Activated CD8-positive, alpha-beta T cell treated with anti-CD3 and anti-CD28 coated beads for 36 hours (primary cell): ENCODE measurements at regions not wholly inside any gene's neighbourhood (a gene's known extent, or its start where the extent isn't known, plus 50 kb on each side); places are given as distances from the start of the nearest gene placed in this dataset.

Source experiments
- ATAC-seq: fragments of 200-7000 bp; cut with Tn5 transposase; one replicate; pipeline ENCODE4 v1.10.0; 2021; ENCODE audit warnings: mild to moderate bottlenecking, moderate library complexity
- CTCF ChIA-PET: fragments of 350-600 bp; sonication (Branson Sonifier 250); formaldehyde crosslinking; loops from one replicate; lab custom pipeline; 2021; ENCODE audit warnings: antibody characterized with exemption; lab: Charles Lee
- POLR2A ChIA-PET: fragments of 350-600 bp; sonication (Branson Sonifier 250); formaldehyde crosslinking; loops from one replicate; lab custom pipeline; 2021; ENCODE audit warnings: antibody characterized with exemption; lab: Charles Lee
- DNase-seq: peaks from one replicate; pipeline ENCODE4 v3.0.0-alpha.2; 2020
- H3K27ac Mint-ChIP-seq: one replicate; pipeline ENCODE4 v1.8.0; 2021; ENCODE audit warnings: mild to moderate bottlenecking, mixed read lengths
- H3K27me3 Mint-ChIP-seq: one replicate; pipeline ENCODE4 v1.8.0; 2021; ENCODE audit warnings: mixed read lengths
- H3K36me3 Mint-ChIP-seq: one replicate; pipeline ENCODE4 v1.8.0; 2021; ENCODE audit warnings: low read depth, mixed read lengths
- H3K4me1 Mint-ChIP-seq: one replicate; pipeline ENCODE4 v1.8.0; 2021; ENCODE audit warnings: low read depth, mixed read lengths
- H3K4me3 Mint-ChIP-seq: one replicate; pipeline ENCODE4 v1.8.0; 2021; ENCODE audit warnings: mild to moderate bottlenecking, moderate library complexity, mixed read lengths
- H3K9me3 Mint-ChIP-seq: one replicate; pipeline ENCODE4 v1.8.0; 2021; ENCODE audit warnings: mixed read lengths
- intact Hi-C: fragments of 100-400 bp; cut with micrococcal nuclease; formaldehyde crosslinking; loops from one replicate; pipeline ENCODE4 v1.10.0; 2022
- TF ChIP-seq, protein P1 (sequence below): fragments of 200-600 bp; IDR thresholded peaks from one replicate; pipeline ENCODE4 v1.8.0; 2022; ENCODE audit warnings: antibody characterized with exemption, mild to moderate bottlenecking

DNA sequence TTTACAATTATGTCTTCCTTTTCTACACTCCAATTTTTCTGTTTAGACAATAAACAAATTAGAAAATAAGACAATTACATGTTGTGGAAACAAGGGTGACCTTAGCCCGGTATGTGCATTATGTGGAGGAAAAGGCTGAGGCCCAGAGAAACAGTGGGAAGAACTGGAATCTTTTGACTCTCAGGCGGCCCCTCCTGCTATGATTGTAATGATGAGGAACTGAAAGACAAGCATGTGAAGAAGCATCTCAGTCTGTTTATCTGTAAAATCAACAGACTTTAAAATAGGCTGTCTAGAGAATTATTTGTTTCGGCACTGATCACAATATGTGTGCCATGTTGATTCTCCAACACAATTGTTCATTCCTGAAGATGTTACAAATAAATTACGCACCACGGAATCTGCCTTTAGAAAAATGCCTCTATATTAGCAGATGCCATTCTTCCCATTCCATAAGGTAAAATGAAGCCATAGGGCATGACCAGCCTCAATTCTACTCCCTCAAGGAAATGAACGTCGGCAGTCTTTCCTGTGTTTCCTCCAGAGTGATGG, 1201.6 kb upstream of the CITED2 start:
- Mint-ChIP-seq H3K36me3 (no peaks in the 10 kb centered on the region), H3K4me3 (no peak overlapping the region), H3K27ac (no peak overlapping the region), H3K9me3 (no peaks in the 10 kb centered on the region), H3K4me1 (no peaks in the 10 kb centered on the region), H3K27me3 (peaks cover 7% of the 10 kb centered on the region)
- TF ChIP-seq, protein P1, sequence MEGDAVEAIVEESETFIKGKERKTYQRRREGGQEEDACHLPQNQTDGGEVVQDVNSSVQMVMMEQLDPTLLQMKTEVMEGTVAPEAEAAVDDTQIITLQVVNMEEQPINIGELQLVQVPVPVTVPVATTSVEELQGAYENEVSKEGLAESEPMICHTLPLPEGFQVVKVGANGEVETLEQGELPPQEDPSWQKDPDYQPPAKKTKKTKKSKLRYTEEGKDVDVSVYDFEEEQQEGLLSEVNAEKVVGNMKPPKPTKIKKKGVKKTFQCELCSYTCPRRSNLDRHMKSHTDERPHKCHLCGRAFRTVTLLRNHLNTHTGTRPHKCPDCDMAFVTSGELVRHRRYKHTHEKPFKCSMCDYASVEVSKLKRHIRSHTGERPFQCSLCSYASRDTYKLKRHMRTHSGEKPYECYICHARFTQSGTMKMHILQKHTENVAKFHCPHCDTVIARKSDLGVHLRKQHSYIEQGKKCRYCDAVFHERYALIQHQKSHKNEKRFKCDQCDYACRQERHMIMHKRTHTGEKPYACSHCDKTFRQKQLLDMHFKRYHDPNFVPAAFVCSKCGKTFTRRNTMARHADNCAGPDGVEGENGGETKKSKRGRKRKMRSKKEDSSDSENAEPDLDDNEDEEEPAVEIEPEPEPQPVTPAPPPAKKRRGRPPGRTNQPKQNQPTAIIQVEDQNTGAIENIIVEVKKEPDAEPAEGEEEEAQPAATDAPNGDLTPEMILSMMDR, result no peak
- intact Hi-C loops, result no loop called here
- DNase-seq (no peak), ATAC-seq (no peak)
- POLR2A ChIA-PET, result no interaction called here
- CTCF ChIA-PET, result interaction anchor here (0.6 kb wide), 1 partner anchor 449 kb away, joined by 3 read pairs; no protein-coding TSS in a partner anchor

DNA sequence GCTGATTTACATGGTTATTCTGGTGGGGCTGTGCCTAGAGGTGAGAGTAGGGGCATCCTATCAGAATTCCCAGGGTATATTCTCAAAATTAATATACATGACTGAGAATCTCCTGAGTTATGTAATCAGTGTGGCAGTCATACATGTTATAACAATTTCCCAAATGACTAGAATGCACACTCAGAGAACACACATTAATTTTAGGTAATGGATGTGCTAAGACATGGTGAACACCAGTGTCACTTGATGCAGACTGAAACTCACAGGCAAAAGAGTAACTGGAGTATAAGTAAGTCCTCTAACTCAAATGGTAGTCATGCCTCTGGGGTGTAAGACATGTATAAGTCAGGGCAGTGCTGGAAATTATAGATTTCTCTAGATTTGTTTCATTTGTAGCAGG, 1198.4 kb upstream of the CITED2 start:
- intact Hi-C loops, result no loop called here
- TF ChIP-seq, protein P1, result no peak
- ChIA-PET POLR2A (no interaction called here), CTCF (no interaction called here)
- Mint-ChIP-seq H3K9me3 (no peaks in the 10 kb centered on the region), H3K4me1 (no peaks in the 10 kb centered on the region), H3K36me3 (no peaks in the 10 kb centered on the region), H3K27me3 (peaks cover 7% of the 10 kb centered on the region), H3K27ac (no peak overlapping the region), H3K4me3 (no peak overlapping the region)
- DNase-seq (no peak), ATAC-seq (no peak)

DNA sequence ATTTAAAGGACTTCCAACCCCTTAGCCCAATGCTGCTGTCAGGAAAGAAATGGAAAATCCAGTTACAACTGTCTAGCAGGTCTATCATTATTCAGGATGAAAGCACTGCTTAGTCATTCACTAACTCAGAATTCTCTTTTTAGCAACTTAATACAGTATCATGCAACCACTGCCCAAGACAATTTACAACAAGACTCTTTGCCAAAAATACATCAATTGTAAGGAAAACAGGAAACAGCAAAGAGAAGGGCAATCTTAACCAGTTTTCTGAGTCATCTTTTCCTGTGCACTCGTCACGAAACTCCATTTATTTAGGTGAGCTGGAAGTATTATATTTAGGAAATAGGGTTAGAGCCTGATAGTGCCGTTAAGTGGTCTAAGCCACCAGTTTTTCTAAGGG, 1197.7 kb upstream of the CITED2 start:
- no peak for DNase-seq
- no peak for ATAC-seq
- TF ChIP-seq, protein P1, result no peak
- intact Hi-C loops, result no loop called here
- CTCF ChIA-PET, result no interaction called here
- no peaks in the 10 kb centered on the region for H3K9me3 Mint-ChIP-seq
- H3K27ac Mint-ChIP-seq, result no peak overlapping the region
- H3K4me3 Mint-ChIP-seq, result no peak overlapping the region
- H3K36me3 Mint-ChIP-seq, result no peaks in the 10 kb centered on the region
- POLR2A ChIA-PET, result no interaction called here
- H3K4me1 Mint-ChIP-seq, result no peaks in the 10 kb centered on the region
- peaks cover 5% of the 10 kb centered on the region for H3K27me3 Mint-ChIP-seq

DNA sequence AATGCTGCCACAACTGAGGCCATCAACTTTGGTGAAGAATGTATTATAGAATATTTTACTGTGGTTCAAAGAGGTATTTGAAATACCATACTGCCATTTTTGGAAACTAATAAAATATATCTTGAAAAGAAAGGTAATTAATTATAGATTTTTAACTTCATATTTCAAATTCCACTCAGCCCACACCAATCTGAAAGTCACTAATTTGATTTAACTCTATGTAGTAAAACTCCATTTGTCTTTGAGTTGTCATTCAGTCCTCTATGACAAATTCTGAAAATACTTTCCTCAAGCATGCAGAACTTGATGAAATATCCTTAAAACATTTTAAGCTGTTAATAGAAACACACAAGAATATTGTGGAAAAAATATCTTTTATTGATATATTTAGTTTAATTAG, 1196.7 kb upstream of the CITED2 start:
- CTCF ChIA-PET, result no interaction called here
- DNase-seq (no peak), ATAC-seq (no peak)
- no peak overlapping the region for H3K27ac Mint-ChIP-seq
- H3K9me3 Mint-ChIP-seq, result no peaks in the 10 kb centered on the region
- intact Hi-C loops, result no loop called here
- H3K4me1 Mint-ChIP-seq, result no peaks in the 10 kb centered on the region
- no peaks in the 10 kb centered on the region for H3K36me3 Mint-ChIP-seq
- H3K4me3 Mint-ChIP-seq, result no peak overlapping the region
- peaks cover 2% of the 10 kb centered on the region for H3K27me3 Mint-ChIP-seq
- POLR2A ChIA-PET, result no interaction called here
- TF ChIP-seq, protein P1, result no peak

DNA sequence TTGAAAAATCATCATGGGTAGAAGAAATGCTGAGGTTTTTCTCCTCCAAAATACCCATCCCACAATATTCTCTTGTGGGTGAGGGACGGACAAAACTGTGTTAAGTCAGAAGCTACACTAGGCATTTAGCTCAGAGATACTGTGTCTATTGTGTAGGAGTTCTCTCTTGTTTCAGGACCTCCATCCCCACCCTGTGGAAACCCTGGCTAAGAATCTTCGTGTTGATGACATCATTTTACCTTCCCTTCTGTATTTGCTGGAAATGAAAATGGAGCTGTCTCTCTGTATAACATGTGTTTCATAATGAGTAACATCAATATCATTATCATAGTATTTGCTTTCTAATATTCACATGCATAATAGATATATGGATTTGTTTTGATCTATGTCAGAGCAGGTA, 1193.0 kb upstream of the CITED2 start:
- Mint-ChIP-seq H3K4me3 (no peak overlapping the region), H3K9me3 (no peaks in the 10 kb centered on the region), H3K27me3 (peaks cover 2% of the 10 kb centered on the region), H3K27ac (no peak overlapping the region), H3K4me1 (no peaks in the 10 kb centered on the region), H3K36me3 (no peaks in the 10 kb centered on the region)
- TF ChIP-seq, protein P1, result no peak
- no peak for DNase-seq
- ATAC-seq, result no peak
- ChIA-PET CTCF (no interaction called here), POLR2A (no interaction called here)
- intact Hi-C loops, result no loop called here
